ENCODE measurements at regions not wholly inside any gene's neighbourhood (a gene's known extent, or its start where the extent isn't known, plus 50 kb on each side); places are given as distances from the start of the nearest gene placed in this dataset.

- DNase-seq (ENCODE audit: low read depth, low spot score): no peak
Measured at GRCh38 chr22:27651486-27651885, 150.1 kb downstream of the MN1 start.

GRCh38 chr22:27654546-27655445, 146.8 kb downstream of the MN1 start:
- DNase-seq (ENCODE audit: low read depth, low spot score): no peak

GRCh38 chr22:27655582-27656185, 145.9 kb downstream of the MN1 start:
- DNase-seq (ENCODE audit: low read depth, low spot score): no peak

- no peak for DNase-seq (ENCODE audit: low read depth, low spot score)
Measured at GRCh38 chr22:27656970-27657369, 144.6 kb downstream of the MN1 start.

- no peak for DNase-seq (ENCODE audit: low read depth, low spot score)
Measured at GRCh38 chr22:27660306-27660705, 141.2 kb downstream of the MN1 start.

GRCh38 chr22:27662359-27663301, 138.9 kb downstream of the MN1 start:
- DNase-seq (ENCODE audit: low read depth, low spot score): no peak

- no peak for DNase-seq (ENCODE audit: low read depth, low spot score)
Measured at GRCh38 chr22:27663812-27664211, 137.7 kb downstream of the MN1 start.

- no peak for DNase-seq (ENCODE audit: low read depth, low spot score)
Measured at GRCh38 chr22:27666272-27666997, 135.1 kb downstream of the MN1 start.

GRCh38 chr22:27667121-27667843, 134.3 kb downstream of the MN1 start:
- no peak for DNase-seq (ENCODE audit: low read depth, low spot score)

- no peak for DNase-seq (ENCODE audit: low read depth, low spot score)
Measured at GRCh38 chr22:27668828-27669797, 132.4 kb downstream of the MN1 start.

- DNase-seq (ENCODE audit: low read depth, low spot score): no peak
Measured at GRCh38 chr22:27669798-27670599, 131.6 kb downstream of the MN1 start.

GRCh38 chr22:27670701-27671412, 130.7 kb downstream of the MN1 start:
- DNase-seq (ENCODE audit: low read depth, low spot score): peak; percentile 83

- no peak for DNase-seq (ENCODE audit: low read depth, low spot score)
Measured at GRCh38 chr22:27671413-27671935, 130.1 kb downstream of the MN1 start.

- DNase-seq (ENCODE audit: low read depth, low spot score): no peak
Measured at GRCh38 chr22:27672721-27673418, 128.7 kb downstream of the MN1 start.

- DNase-seq (ENCODE audit: low read depth, low spot score): no peak
Measured at GRCh38 chr22:27673839-27674238, 127.7 kb downstream of the MN1 start.

- DNase-seq (ENCODE audit: low read depth, low spot score): no peak
Measured at GRCh38 chr22:27674261-27674923, 127.2 kb downstream of the MN1 start.

Data from iPS DF 19.7 (cell line).